Hematopoietic multipotent progenitor cell treated with erythropoietin and hydrocortisone succinate and interleukin-3 and kit ligand, for 15 days (in vitro differentiated cells): ENCODE measurements at regions not wholly inside any gene's neighbourhood (a gene's known extent, or its start where the extent isn't known, plus 50 kb on each side); places are given as distances from the start of the nearest gene placed in this dataset.
"Not testable (repeated sequence)": the region's sequence is repeated elsewhere in the genome, so short reads cannot be mapped to it uniquely, and the experiment has no call there.

ENCODE experiments used
- DNase-seq: peaks from one replicate; pipeline ENCODE4 v3.0.0-alpha.2; 2015; ENCODE audit warnings: low spot score

DNA sequence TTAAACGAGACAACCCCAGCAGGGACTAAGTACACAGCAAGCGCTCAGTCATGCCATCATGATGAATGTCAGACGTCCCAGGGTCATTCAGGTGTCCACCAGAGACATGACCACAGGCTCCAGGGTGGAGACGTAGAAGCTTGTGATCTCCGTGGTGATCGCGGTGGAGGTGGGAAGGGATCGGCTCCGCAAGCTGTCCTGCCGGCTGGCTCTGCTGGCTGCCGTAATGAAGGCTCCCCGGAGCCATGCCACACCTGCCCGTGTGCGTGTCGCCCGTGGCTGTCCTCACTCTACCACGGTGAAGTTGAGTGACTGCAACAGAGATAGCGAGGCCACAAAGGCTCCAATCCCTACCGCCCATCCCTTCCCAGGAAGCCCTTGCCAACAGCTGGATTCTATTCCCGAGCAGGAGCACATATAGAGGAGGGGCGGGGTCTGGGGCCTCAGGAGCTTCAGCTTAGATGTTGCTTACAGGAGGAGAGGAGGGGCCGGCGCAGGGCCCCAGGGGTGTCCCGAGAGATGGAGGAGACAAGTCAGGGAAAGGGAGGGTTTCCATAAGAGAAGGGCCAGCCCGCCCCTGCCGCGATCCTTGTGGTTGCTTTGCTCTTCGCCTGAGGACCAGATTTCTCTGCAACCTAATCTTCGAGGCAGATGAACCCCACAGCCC, 332.6 kb upstream of the SFSWAP start:
- DNase-seq = no peak

DNA sequence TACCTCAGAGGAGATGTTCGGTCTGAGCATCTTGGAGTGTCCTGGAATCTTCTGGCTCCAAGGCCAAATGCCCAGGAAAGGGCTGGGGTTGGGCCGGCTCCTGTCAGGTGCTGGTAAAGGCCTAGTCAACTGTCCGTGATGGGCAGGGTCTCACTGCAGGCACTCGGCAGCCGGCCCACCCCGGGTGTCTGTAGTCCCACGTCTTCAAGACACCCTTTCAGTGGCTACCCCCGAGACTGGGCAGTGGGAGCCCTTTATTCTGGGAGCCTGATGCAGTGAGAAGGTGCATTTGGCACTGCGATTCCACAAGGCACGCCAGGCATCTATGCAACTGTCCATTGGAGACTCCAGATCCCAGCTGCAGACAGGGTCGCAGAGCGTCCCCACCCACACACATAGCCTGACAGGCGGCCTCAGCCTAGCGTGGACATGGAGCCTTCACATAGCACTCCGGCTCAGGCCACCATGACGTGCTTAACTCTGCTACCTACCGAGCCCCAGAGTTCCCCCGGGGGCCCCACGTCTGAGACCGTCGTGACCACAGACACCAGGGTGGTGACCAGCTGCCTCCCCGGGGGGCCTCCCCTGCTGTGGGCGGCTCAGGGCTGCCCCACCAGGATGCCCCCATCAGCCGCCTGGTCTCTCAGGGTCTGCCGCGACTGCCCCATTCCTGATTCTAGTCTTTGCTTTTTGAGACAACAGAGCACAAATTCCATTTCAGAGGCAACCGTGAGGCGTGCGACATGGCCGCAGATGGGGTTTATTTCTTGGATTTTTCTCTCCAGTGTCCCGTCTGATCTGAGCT, 331.8 kb upstream of the SFSWAP start:
- DNase-seq = no peak

DNA sequence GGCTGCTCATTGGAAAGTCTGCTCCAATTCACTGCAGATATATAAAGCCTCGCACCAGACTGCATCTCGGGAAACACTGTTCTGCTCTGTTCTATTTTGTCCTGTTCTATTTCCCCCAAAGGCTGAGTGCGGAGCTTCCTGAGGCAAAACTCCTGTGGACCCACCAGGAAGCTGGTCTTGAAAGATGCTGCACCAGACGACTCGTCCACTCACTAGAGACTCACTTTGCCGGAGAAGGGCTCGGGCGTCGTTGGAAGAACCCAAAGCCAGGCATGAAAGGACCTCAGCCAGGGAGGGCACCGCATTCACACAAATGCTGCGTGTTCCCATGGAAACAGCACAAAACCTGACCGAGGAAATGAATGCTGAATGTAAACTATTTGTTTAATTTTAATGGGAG, 331.2 kb upstream of the SFSWAP start:
- no peak for DNase-seq

DNA sequence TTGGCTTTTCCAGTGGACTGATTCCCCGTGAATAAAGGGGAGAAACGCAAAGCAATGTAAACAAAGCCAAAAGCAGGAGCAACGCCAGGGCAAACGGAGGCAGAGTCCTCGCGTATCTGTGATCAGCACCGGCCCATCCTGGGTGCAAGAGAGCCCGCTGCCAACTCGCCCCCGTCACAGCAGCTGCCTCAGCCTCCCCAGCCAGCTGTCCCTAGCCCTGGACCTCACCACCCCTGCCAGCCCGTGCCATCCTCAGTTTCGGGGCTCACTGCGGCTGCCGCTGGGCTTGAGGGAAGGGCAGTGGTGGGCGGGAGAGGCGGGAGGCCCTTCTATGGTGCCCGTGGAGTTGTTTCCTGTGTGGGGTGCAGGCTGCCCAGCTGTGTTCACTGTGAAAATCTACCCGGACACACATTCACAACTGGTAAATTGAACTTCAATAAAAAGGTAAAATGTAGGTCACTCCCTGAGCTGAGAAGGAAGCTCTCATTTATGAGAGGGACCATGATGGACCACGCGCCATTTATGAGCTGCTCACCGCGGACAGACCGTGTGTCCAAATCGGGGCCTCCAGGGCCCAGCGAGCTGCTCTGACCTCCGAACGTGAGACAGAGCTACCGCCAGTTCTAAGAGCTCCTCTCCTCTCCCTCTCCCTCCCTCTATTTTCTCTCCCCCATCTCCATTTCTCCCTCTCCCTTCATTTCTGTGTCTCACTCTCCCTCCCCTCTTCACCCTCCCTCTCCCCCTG, 330.5 kb upstream of the SFSWAP start:
- no peak for DNase-seq

DNA sequence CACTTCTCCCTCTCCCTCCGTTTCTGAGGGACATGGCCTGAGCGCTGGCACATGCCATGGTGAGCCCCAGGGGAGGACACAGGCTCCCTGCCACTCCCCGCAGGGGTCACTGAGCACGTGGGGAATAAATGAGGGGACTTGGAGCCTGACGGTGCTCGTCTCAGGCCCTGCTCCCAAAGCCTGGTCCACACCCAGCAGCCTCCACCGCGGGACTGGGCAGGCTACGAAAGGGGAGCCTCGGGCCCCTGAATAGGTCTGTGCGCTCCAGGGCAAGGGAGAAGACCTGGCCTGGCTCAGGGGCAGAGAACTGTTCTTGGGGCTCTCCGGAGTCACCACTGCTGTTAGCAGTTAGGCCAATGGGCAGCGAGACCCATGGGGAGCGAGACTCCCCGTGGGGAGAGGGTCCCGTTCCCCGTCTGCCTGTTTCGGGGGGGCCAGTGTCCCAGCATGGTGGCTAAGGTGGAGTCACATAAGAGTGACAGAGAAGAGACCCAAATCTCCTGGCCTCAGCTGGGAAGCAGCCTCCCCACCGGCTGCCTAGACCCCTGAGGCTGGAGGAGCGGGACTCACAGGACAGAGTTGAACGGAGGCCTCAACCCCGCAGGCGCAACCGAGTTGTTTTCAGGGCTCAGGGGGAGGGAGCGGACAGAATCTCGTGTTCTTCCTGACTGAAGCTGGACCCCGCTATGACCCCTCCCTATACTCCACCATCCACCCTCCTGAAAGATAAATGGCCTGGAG, 329.8 kb upstream of the SFSWAP start:
- DNase-seq = no peak

DNA sequence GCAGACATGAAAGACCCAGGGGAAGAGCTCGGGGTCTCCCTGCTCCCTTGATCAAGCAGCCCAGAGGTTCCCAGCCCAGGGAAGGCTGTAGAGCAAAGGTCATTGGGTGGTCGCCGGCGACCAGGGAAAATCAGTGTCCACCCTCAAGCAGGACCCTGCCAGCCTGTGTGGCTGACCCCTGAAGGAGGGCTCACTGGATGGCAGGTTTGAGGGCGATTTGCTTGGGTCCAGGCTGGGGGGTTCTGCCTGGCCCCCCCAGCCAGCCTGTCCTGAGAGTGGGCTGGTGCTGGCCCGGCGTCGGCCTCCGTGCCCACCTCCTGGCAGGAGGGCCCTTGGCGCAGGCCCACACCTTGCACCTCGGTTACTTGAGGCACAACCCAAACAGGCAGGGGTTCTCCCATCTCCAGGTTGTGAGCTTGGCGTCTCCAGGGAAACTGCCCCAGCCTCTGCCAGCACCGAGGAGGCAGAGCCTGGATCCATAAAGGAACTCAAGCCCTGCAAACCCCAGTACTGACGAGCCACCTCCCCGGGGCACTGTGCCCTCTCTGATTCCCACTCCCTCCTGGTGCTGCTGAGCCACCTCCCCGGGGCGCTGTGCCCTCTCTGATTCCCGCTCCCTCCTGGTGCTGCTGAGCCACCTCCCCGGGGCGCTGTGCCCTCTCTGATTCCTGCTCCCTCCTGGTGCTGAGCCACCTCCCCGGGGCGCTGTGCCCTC, 329.0 kb upstream of the SFSWAP start:
- no peak for DNase-seq

DNA sequence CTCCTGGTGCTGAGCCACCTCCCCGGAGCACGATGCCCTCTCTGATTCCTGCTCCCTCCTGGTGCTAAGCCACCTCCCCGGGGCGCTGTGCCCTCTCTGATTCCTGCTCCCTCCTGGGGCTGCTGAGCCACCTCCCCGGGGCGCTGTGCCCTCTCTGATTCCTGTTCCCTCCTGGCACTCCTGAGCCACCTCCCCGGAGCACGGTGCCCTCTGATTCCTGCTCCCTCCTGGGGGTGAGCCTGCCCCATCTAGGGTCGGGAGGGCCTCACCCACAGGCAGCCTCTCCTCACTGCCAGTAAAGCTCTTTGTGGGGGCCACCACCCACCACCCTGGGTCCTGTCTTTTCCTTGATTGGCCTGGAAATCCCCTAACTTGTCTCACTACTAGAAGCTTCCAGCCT, 327.6 kb upstream of the SFSWAP start:
- DNase-seq = no peak

DNA sequence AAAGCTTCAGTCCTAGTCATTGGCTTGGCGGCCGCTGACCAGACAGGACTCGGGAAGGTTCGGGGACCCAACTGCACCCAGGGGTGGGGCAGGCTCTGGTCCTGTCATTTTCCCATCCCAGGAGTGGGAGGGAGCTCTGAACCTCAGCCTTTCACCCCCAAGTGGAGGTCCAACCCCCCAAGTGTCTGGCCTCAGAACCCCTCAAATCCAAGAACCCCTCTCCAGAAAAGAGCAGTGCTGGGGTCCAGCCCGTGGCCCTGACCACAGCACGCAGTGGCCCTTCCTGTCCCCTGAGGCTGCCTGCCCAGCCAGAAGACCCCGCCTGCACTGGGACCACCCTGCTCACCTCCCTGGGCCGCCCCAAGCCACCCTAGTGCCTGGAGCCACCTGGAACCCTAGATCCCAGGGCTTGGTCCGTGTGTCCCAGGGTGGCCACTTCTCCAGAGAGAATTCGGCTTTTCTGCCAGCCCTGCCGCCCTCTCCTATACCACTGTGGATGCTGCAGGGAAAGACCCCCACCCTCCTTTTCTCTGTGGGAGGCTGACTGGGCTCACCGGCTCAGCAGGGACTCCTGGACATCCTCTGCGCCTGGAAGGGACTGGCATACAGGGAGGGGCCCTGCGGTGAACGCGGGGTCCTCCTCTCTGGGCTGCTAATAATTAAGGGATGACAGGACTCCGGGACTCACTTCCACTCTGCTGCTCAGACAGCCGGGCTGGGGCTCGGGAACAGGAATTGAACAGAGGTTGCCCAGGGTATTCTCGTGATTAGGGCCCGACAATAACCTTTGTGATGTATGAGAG, 326.9 kb upstream of the SFSWAP start:
- DNase-seq = no peak

DNA sequence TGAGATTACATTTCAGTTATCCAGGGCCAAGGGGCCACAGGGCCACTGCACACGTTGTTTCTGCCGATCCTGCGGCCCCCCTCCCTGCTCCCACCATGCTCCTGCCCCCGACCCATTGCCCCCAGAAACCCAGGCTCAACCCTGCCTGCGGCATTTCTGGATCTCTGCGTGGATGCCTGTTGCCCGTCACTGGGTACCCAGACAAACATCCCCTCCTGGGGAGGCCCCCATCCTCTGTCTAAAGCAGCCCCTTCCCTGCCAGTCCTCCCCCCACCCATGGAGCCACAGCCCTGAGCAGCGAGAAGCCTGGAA, 326.4 kb upstream of the SFSWAP start:
- no peak for DNase-seq

DNA sequence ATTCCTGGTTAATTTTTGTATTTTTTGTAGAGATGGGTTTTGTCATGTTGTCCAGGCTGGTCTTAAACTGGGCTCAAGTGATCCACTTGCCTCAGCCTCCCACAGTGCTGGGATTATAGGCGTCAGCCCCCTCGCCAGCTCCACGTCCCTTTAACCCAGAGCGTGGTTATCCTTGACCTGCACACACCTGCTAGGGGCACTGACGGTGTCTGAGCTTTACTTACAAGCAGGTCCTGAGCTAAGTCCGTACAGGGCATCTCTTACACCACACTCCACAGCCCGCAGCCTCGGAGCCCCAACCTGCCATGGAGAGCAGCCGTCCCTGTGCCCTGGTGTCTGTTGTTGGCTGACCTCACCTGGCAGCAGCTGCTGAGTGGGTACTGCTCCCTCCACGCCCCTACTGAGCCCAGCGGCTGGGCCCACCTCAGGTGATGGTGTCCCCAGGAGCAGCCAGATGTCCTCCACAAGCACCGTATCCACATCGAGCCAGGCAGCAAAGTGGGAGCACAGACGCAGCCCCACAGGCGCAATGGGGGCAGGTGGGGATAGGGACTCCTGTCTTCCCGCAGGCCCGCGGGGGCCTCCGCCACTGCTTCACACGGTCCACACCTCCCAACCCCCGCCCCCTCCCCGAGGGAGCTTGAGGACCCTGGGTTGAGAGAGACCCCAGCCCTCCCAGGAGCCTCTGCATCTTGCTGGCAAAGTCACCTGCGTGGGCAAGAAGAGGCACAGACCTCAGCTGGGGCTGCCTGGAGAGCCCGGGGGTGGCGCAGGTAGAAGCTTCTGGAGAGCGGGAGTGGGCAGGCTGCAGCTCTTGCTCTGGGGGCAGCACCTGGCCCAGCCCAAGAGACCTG, 325.4 kb upstream of the SFSWAP start:
- no peak for DNase-seq

DNA sequence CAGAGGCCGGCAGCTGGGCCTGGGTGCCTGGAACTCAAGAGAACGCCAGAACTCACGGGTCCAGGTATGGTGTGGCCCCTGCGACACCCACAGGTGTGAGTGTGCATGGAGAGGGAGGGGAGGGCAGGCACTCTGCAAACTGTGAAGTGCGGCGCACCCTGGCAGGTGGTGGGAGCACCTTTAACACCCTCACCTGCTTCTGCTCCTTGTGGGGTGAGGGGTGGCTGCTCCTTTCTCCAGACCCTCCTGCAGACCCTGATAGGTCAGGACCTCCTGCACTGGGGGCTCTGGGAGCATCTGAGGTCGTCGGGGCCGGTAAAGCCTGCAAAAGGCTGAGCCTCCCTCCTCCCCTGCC, 324.7 kb upstream of the SFSWAP start:
- DNase-seq = no peak

DNA sequence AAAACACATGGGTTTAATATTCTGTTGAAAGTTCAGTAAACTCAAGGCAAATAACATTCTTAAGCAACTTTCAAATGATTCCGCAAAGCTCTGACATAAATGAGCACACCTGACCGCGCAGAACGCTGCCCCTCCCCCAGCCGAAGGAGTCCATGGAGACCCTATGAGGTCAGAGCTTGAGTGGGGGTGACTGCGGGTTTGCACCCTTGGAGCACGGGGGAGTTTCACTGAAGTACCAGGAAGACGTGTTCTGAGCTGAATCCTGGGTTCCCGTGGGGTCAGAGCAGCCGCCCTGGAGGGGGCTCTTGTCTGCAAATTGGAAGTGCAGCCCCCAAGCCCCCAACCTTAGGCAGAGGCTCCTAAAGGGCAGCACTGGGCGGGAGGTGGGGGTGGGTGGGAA, 324.1 kb upstream of the SFSWAP start:
- no peak for DNase-seq

DNA sequence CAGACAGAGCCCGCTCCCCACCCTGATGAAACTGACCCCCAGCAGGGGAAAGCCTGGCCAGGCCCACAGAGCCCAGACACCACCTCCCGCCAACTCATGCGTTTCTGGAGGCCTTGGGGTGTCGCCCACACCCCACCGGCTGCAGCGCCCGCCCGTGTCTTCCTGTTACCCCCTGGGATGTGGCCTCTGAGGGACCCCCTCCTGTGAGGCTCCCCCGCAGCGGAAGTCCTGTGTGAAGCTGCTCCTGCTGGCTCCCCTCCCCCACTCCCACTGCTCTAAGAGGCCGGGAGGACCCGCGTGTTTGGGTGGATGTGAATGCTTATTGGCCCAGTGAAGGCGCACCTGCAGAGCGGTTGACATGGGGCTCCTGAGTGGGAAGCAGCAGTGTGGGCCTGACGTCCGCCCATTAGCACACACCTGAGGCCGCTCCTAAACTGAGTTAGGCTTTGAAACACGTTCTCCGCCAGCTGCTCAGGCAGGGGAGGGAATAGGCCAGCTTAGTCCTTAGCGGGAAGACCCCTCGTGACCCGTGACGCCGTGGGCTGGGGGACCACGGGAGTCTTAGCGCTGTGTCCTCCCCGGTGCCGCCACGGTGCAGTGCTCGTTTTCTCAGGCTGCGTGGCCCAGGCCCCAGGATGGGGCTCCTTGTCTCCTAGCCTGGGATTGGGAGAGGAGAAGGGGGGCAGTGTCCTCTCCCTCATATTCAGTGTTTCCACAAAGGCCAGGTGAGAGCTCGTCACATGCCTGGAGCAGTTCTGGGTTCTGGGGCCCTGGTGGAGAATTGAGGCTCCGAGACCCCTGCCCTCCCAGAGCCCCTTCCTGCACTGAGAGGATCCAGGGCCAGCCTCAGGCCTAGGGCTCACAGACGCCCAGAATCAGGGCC, 323.4 kb upstream of the SFSWAP start:
- no peak for DNase-seq

DNA sequence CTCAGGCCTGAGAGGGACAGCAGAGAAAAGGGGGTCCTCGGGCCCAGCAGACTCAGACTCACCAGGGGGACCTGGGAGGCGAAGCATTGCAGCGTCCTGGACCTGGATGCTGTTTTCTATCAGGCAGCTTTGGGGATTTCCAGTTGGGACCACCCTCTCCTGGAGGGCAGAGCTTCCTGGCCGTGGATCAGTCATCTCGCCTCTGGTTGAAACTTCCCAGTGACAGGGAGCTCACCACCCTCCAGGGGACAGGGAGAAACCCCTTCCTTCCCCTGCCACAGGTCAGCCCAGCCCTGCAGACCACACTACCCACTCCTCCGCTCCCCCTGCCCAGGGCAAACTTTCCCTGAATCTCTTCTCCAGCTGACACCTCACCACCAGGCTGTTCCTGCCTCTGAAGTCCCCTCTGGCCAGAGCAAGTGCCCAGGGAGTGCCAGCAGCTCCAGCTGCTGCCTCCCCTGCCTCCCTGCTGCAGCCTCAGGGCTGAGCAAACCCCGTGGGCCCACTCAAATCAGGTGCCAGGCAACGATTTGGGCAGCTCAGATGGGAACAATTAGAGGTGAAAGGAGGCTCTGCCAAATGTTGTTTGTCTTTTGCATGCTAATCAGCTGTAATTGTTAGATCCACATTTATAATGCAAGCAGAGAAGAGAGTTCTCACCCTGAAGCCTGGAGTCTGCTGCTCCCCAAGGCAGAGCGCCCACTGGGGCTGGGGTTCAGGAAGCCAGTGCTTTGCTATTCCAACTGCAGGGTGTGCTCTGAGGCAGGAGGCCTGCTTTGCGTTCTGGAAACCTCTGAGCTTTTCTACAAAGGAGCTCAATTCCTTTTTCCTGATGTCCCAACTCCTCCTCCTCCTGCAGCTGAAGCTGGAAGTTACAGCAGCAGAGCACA, 322.5 kb upstream of the SFSWAP start:
- not testable (repeated sequence) for DNase-seq

DNA sequence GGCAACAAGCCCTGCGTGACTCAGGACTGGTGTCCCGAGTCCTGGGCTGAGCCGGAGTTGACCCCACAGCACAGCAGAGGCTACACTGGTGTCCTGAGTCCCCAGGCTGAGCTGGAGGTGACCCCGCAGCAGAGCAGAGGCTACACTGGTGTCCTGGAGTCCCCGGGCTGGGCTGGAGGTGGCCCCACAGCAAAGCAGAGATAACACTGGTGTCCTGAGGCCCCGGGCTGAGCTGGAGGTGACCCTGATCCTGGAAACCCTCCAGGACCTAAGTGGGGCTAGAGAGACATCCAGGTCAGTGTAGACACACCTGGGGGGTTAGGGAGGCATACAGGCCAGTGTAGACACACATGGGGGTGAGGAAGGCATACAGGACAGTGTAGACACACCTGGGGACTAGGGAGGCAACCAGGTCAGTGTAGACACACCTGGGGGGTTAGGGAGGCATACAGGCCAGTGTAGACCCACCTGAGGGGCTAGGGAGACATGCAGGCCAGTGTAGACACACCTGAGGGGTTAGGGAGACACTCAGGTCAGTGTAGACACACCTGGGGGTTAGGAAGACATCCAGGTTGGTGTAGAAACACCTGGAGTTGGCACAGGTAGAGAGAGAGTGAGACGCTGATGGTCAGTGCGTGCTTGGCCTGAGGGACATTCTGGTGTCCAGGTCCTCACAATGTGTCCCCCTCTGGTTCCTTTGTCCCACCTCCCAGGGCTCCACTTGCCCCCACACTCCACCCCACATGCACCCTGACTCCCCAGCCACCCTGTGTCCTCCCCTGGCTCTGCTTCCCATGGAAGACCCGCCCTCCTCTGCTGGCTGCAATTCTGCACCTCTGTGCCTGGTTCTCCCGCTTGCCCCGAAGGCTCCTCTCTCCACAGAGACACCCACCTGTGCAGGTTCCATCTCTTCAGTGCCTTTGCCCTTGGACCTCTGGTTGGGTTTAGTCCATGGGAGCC, 321.6 kb upstream of the SFSWAP start:
- DNase-seq = no peak

DNA sequence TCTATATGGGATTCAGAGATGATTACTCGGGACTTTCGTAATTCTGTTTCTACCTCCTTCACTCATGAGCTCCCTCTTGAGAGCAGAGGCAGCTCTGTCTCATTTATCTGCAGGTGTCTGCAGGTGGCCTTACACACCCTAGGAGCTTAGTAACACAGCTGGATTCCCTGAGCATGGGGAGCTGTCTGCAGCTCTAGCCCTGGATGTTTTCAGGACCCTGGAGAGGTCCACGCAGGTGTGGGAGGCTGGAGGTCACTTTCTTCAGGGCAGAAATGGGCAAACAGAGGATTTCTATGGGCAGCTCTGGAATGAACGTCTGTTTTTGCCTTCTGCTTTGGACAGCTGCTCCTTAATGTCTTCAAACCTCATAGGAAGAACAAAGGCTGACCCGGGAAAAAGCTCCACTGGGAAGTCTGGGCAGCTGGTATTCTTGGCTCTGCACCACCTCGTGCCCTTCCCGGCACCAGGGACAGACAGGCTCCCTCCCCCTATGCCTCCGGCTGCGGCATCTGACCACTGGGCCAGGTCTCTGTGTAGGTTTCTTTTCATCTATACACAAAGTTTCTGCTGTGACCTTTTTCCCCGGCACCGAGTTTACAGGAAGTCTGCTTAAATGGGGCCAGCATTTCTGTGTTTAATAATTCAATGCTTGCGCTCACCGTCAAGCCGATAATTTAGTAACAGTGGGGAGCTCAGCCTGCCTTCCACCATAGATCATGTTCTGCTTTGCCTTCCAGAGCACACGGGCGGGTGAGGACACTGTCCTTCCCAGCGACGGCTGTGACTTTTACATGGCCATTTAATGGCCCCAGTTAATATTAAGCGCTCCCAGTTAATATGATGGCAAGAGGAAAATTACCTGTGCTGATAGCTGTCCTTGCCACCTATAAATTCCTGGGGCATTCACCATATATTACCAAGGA, 320.2 kb upstream of the SFSWAP start:
- DNase-seq = no peak
